Activated T-cell treated with anti-CD3 and anti-CD28 coated beads, Interleukin-2, amount 50 U/mL, for 4 hours (primary cell): ENCODE measurements at regions not wholly inside any gene's neighbourhood (a gene's known extent, or its start where the extent isn't known, plus 50 kb on each side); places are given as distances from the start of the nearest gene placed in this dataset.

Experiments used
- ATAC-seq, 2 donors: fragments of 200-7000 bp; cut with Tn5 transposase; one replicate each; pipeline ENCODE4 v1.10.0; 2021
- DNase-seq: peaks from one replicate; pipeline ENCODE4 v3.0.0-alpha.2; 2020
- H3K27me3 Mint-ChIP-seq: one replicate; pipeline ENCODE4 v1.8.0; 2021; ENCODE audit warnings: low read depth, mixed read lengths
- H3K36me3 Mint-ChIP-seq: one replicate; pipeline ENCODE4 v1.8.0; 2022; ENCODE audit warnings: mixed read lengths; ENCODE audit not compliant: insufficient read depth
- H3K4me1 Mint-ChIP-seq: one replicate; pipeline ENCODE4 v1.8.0; 2021; ENCODE audit warnings: low read depth, mixed read lengths
- H3K4me3 Mint-ChIP-seq: one replicate; pipeline ENCODE4 v1.8.0; 2021; ENCODE audit warnings: mild to moderate bottlenecking, moderate library complexity, mixed read lengths
- H3K9me3 Mint-ChIP-seq: one replicate; pipeline ENCODE4 v1.8.0; 2021; ENCODE audit warnings: mixed read lengths

- H3K4me1 Mint-ChIP-seq: no peaks in the 10 kb centered on the region
- H3K4me3 Mint-ChIP-seq: no peak overlapping the region
- H3K27me3 Mint-ChIP-seq: no peaks in the 10 kb centered on the region
- no peaks in the 10 kb centered on the region for H3K36me3 Mint-ChIP-seq
- no peak for ATAC-seq
- no peak for DNase-seq
- H3K9me3 Mint-ChIP-seq: peaks cover 7% of the 10 kb centered on the region
Observed at GRCh38 chr7:126378642-126379041, 874.1 kb downstream of the GRM8 start.

- no peak for ATAC-seq
- H3K36me3 Mint-ChIP-seq: no peaks in the 10 kb centered on the region
- H3K4me1 Mint-ChIP-seq: no peaks in the 10 kb centered on the region
- no peaks in the 10 kb centered on the region for H3K27me3 Mint-ChIP-seq
- no peak overlapping the region for H3K4me3 Mint-ChIP-seq
- no peak for DNase-seq
- H3K9me3 Mint-ChIP-seq: no peaks in the 10 kb centered on the region
Observed at GRCh38 chr7:126370038-126370668, 882.6 kb downstream of the GRM8 start.

GRCh38 chr7:126362746-126363145, 890.0 kb downstream of the GRM8 start:
- H3K9me3 Mint-ChIP-seq: peaks cover 6% of the 10 kb centered on the region
- H3K4me1 Mint-ChIP-seq: no peaks in the 10 kb centered on the region
- H3K4me3 Mint-ChIP-seq: no peak overlapping the region
- H3K36me3 Mint-ChIP-seq: no peaks in the 10 kb centered on the region
- no peak for DNase-seq
- no peak for ATAC-seq
- H3K27me3 Mint-ChIP-seq: no peaks in the 10 kb centered on the region

DNA sequence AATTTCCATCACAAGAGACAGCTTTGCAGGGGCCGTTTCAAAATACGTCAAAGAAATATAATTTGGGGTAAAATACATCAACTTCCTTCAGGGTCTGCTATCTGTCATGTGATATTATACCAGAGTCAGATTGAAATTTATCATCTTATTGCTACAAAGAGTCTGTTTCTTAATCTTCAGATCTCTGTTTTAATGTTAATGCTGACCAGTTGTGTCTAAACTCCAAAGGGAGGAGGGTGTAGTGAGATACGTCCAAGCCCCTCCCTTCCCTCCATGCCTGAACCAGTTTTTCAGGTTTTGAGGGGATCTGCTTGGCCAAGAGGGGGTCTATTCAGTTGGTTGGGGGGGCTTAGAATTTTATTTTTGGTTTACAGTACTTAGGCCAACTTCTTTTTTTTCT, 891.6 kb downstream of the GRM8 start:
- Mint-ChIP-seq H3K4me3 (no peak overlapping the region), H3K4me1 (no peaks in the 10 kb centered on the region), H3K36me3 (no peaks in the 10 kb centered on the region), H3K27me3 (no peaks in the 10 kb centered on the region), H3K9me3 (peaks cover 6% of the 10 kb centered on the region)
- DNase-seq (no peak), ATAC-seq (no peak)

DNA sequence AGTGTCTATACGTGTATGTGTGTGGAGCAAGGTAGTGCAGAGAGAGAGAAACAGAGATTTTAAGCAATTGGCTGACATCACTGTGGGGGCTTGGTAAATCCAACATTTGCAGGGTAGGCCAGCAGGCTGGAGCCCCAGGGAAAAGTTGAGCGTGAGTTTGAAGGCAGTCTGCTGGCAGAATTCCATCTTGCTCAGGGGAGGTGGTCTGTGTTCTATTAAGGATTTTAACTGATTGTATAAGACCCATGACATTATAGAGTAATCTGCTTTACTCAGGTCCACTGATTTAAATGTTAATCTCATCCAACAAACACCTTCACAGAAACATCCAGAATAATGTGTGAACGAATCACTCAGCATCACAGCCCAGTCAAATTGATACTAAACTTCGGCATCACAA, 912.9 kb downstream of the GRM8 start:
- no peak overlapping the region for H3K4me3 Mint-ChIP-seq
- H3K9me3 Mint-ChIP-seq: no peaks in the 10 kb centered on the region
- DNase-seq (no peak), ATAC-seq (no peak)
- H3K36me3 Mint-ChIP-seq: no peaks in the 10 kb centered on the region
- H3K27me3 Mint-ChIP-seq: no peaks in the 10 kb centered on the region
- H3K4me1 Mint-ChIP-seq: no peaks in the 10 kb centered on the region

DNA sequence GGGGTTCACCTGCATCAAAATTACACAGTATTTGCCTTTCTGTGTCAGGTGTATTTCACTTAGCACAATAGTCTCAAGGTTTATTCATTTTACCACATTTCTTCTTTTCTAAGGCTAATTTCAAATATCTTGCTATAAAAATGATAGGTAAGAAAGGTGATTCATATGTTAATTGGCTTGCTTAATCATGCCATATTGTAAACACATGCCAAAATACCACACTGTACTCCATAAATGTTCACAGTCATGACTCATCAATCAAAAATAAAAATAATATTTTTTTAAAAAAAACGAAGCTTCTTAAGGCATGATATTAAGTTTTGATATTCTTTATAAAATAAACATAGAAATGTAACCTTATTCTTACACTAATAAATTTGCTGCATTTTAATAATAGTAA, 947.1 kb downstream of the GRM8 start:
- DNase-seq: no peak
- Mint-ChIP-seq H3K36me3 (no peaks in the 10 kb centered on the region), H3K27me3 (no peaks in the 10 kb centered on the region), H3K9me3 (peaks cover 14% of the 10 kb centered on the region), H3K4me3 (no peak overlapping the region), H3K4me1 (no peaks in the 10 kb centered on the region)
- no peak for ATAC-seq

DNA sequence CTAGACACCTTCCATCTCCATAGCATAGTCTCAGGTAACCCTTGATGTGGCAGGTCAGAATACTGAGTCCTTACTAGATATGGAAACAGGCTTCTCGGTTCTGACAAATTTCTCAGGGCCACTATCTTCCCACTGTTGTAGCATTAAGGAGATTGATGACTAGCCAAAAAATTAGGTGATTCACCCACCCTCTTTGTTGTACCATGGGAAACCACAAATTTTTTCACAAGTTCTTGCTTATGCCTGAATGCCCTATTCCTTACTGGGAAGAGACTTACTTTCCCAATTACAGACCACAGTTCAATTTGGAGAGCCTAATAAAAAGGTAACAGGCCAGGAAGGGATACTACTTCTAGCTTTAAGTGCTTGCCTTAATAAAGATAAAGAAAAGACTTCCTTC, 948.8 kb downstream of the GRM8 start:
- DNase-seq (no peak), ATAC-seq (no peak)
- no peaks in the 10 kb centered on the region for H3K4me1 Mint-ChIP-seq
- no peak overlapping the region for H3K4me3 Mint-ChIP-seq
- H3K27me3 Mint-ChIP-seq: no peaks in the 10 kb centered on the region
- no peaks in the 10 kb centered on the region for H3K36me3 Mint-ChIP-seq
- peaks cover 8% of the 10 kb centered on the region for H3K9me3 Mint-ChIP-seq

GRCh38 chr7:126302639-126303038, 950.1 kb downstream of the GRM8 start:
- ATAC-seq: no peak
- Mint-ChIP-seq H3K36me3 (no peaks in the 10 kb centered on the region), H3K4me3 (no peak overlapping the region), H3K9me3 (peaks cover 15% of the 10 kb centered on the region), H3K27me3 (no peaks in the 10 kb centered on the region), H3K4me1 (no peaks in the 10 kb centered on the region)
- DNase-seq: no peak

GRCh38 chr7:126286317-126286716, 966.4 kb downstream of the GRM8 start:
- Mint-ChIP-seq H3K27me3 (no peaks in the 10 kb centered on the region), H3K9me3 (peaks cover 18% of the 10 kb centered on the region), H3K4me3 (no peak overlapping the region), H3K36me3 (no peaks in the 10 kb centered on the region), H3K4me1 (no peaks in the 10 kb centered on the region)
- no peak for ATAC-seq
- DNase-seq: no peak

DNA sequence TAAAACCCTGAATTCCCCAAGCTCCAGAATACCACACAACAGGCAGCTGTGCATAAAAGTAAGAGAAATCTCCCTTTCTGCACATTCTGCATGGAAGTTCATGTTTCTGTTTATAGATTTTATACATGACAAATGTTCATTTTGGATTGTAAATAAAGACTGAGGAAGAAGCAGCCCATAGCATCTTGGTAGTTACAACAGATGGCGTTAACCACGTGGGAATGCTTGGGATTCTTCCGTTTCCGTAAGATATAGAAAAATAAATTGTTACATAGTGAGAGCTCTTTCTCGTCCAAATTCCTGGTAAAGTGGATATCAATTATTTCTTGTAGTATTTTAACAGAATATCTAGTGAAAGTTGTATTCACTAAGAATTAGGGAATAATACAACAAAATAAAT, 1016.5 kb downstream of the GRM8 start:
- Mint-ChIP-seq H3K9me3 (peaks cover 14% of the 10 kb centered on the region), H3K4me3 (no peak overlapping the region), H3K4me1 (no peaks in the 10 kb centered on the region), H3K27me3 (no peaks in the 10 kb centered on the region), H3K36me3 (no peaks in the 10 kb centered on the region)
- DNase-seq (no peak), ATAC-seq (no peak)

- H3K4me3 Mint-ChIP-seq: no peak overlapping the region
- H3K9me3 Mint-ChIP-seq: peaks cover 8% of the 10 kb centered on the region
- H3K4me1 Mint-ChIP-seq: no peaks in the 10 kb centered on the region
- no peaks in the 10 kb centered on the region for H3K27me3 Mint-ChIP-seq
- DNase-seq (no peak), ATAC-seq (no peak)
- H3K36me3 Mint-ChIP-seq: no peaks in the 10 kb centered on the region
Observed at GRCh38 chr7:126228356-126229061, 1024.2 kb downstream of the GRM8 start.

DNA sequence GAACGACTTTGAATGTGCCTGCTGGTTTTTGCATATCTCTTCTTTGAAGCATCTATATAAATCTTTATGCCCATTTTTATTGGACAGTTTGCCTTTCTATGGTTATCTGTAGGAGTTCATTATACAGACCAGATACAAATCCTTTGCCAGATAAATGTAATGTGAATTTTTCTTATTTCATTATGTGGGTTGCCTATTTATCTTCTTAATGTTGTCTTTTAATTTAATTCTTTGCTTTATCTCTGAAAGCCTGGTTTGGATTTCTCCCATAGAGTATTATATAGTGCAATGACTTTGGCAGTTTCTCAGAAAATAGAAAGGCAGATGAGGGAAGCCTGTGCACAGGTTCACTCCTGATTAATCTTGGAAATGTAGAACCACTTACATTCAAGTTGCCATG, 1025.1 kb downstream of the GRM8 start:
- Mint-ChIP-seq H3K9me3 (peaks cover 3% of the 10 kb centered on the region), H3K4me3 (no peak overlapping the region), H3K36me3 (no peaks in the 10 kb centered on the region), H3K27me3 (no peaks in the 10 kb centered on the region), H3K4me1 (no peaks in the 10 kb centered on the region)
- ATAC-seq: no peak
- no peak for DNase-seq

DNA sequence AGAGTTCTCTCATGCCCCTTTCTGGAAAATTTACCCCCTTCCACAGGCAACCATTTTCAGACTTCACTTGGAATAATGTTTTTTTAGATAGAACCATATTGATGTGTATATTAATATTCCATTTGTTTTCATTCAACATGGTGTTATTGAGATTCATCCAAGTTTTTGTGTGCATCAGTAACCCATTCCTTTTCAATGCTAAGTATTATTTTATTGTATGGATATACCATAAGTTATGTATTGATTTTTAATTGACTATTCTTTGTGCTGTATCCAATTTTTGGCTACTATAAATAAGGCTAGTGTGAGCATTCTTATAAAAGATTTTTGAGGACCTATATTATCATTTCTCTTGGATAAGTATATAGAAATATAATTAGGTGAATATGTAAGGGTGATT, 1025.7 kb downstream of the GRM8 start:
- Mint-ChIP-seq H3K9me3 (peaks cover 3% of the 10 kb centered on the region), H3K4me3 (no peak overlapping the region), H3K27me3 (no peaks in the 10 kb centered on the region), H3K36me3 (no peaks in the 10 kb centered on the region), H3K4me1 (no peaks in the 10 kb centered on the region)
- ATAC-seq (no peak), DNase-seq (no peak)

DNA sequence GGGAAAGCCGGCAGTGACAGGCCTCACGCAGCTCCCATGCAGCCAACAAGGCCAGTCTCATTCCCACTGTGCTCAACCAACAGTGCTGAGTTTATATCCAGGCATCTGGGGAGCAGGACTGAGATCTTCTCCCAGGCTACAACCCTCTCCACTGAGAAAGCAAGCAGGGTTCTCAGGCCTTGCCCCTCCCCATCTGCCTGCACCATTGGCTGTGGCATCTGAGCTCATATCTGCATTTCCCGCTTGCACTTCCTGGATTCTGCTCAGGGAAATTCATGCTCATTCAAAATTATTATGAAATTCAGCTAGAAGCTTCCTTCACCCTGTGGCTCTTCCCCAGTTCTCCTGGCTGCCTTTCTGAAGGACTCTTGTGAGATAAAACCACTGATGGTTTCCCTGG, 1029.0 kb downstream of the GRM8 start:
- Mint-ChIP-seq H3K4me3 (no peak overlapping the region), H3K27me3 (no peaks in the 10 kb centered on the region), H3K9me3 (peaks cover 12% of the 10 kb centered on the region), H3K4me1 (no peaks in the 10 kb centered on the region), H3K36me3 (no peaks in the 10 kb centered on the region)
- DNase-seq (no peak), ATAC-seq (no peak)

DNA sequence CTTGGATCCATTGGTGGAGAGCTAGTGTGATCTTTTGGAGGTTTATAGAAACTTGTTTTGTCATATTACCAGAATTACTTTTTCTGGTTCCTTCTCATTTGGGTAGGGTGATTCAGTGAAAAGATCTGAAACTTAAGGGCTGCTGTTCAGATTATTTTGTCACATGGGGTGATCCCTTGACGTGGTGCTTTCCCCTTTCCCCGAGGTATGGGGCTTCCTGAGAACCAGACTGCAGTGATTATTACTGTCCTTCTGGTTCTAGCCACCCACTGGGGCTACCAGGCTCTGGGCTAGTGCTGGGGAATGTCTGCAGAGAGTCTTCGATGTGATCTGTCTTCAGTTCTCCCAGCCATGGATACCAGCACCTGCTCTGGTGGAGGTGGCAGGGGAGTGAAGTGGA, 1030.0 kb downstream of the GRM8 start:
- no peak for ATAC-seq
- H3K27me3 Mint-ChIP-seq: no peaks in the 10 kb centered on the region
- no peaks in the 10 kb centered on the region for H3K4me1 Mint-ChIP-seq
- DNase-seq: no peak
- no peaks in the 10 kb centered on the region for H3K36me3 Mint-ChIP-seq
- no peak overlapping the region for H3K4me3 Mint-ChIP-seq
- peaks cover 12% of the 10 kb centered on the region for H3K9me3 Mint-ChIP-seq
